ENCODE measurements at regions not wholly inside any gene's neighbourhood (a gene's known extent, or its start where the extent isn't known, plus 50 kb on each side); places are given as distances from the start of the nearest gene placed in this dataset.

- H4K20me1 ChIP-seq (ENCODE audit: insufficient read depth), result no peaks in the 10 kb centered on the region
- H3F3A ChIP-seq (ENCODE audit: insufficient read depth, low read length, poor library complexity, severe bottlenecking), result no peaks in the 10 kb centered on the region
- no peak overlapping the region for H3K27ac ChIP-seq (ENCODE audit: low read length)
- no peaks in the 10 kb centered on the region for H3K27me3 ChIP-seq (ENCODE audit: insufficient read depth, low read depth, low read length)
- TF ChIP-seq EP300 (conservative IDR thresholded peaks at IDR 0.05; ENCODE audit: poor library complexity, severe bottlenecking) (no peak), RAD21 (conservative IDR thresholded peaks at IDR 0.05) (no peak)
- H3K4me2 ChIP-seq (ENCODE audit: low read length), result no peak overlapping the region
- H3K79me2 ChIP-seq (replicated peaks; ENCODE audit: insufficient read depth, low read length), result no peaks in the 10 kb centered on the region
- H3K4me3 ChIP-seq (ENCODE audit: low read length), result no peak overlapping the region
- no peaks in the 10 kb centered on the region for H3K36me3 ChIP-seq (ENCODE audit: insufficient read depth, low read length)
- H2AFZ ChIP-seq (ENCODE audit: low read depth, low read length), result no peak overlapping the region
- no peaks in the 10 kb centered on the region for H3K9me2 ChIP-seq (ENCODE audit: insufficient read depth, low read length)
- H3K9me3 ChIP-seq (ENCODE audit: low read length), result no peaks in the 10 kb centered on the region
- no peak overlapping the region for H3K9ac ChIP-seq (ENCODE audit: low read length)
These were observed 463.5 kb downstream of the QKI start for GRCh38 chr6:163877877-163878639.

- Histone ChIP-seq H2AFZ (ENCODE audit: low read depth, low read length) (no peak overlapping the region), H3K9me2 (ENCODE audit: insufficient read depth, low read length) (no peaks in the 10 kb centered on the region), H3K27me3 (ENCODE audit: insufficient read depth, low read depth, low read length) (no peaks in the 10 kb centered on the region), H3K9me3 (ENCODE audit: low read length) (no peaks in the 10 kb centered on the region), H3K79me2 (replicated peaks; ENCODE audit: insufficient read depth, low read length) (no peaks in the 10 kb centered on the region), H3K27ac (ENCODE audit: low read length) (no peak overlapping the region), H3K4me2 (ENCODE audit: low read length) (no peak overlapping the region), H3K36me3 (ENCODE audit: insufficient read depth, low read length) (no peaks in the 10 kb centered on the region), H4K20me1 (ENCODE audit: insufficient read depth) (no peaks in the 10 kb centered on the region), H3F3A (ENCODE audit: insufficient read depth, low read length, poor library complexity, severe bottlenecking) (no peaks in the 10 kb centered on the region), H3K9ac (ENCODE audit: low read length) (no peak overlapping the region), H3K4me3 (ENCODE audit: low read length) (no peak overlapping the region)
- TF ChIP-seq POLR2AphosphoS5 (IDR thresholded peaks at IDR 0.05), result no peak
- no peak for TF ChIP-seq TAF1 (IDR thresholded peaks at IDR 0.05; ENCODE audit: low read depth)
- TF ChIP-seq EZH2 (IDR thresholded peaks at IDR 0.05; ENCODE audit: borderline replicate concordance, insufficient read depth, low read length, poor library complexity, severe bottlenecking), result no peak
- TF ChIP-seq REST (IDR thresholded peaks at IDR 0.05; ENCODE audit: borderline replicate concordance), result no peak
- TF ChIP-seq RAD21 (conservative IDR thresholded peaks at IDR 0.05), result no peak
- TF ChIP-seq SMC3 (conservative IDR thresholded peaks at IDR 0.05; ENCODE audit: poor library complexity), result no peak
- no peak for TF ChIP-seq CTCF (IDR thresholded peaks at IDR 0.05; ENCODE audit: poor library complexity, severe bottlenecking)
These were observed 461.9 kb downstream of the QKI start for GRCh38 chr6:163876391-163876790.

- Histone ChIP-seq H3K27me3 (ENCODE audit: insufficient read depth, low read depth, low read length) (no peaks in the 10 kb centered on the region), H3K27ac (ENCODE audit: low read length) (no peak overlapping the region), H3K4me2 (ENCODE audit: low read length) (no peak overlapping the region), H3K79me2 (replicated peaks; ENCODE audit: insufficient read depth, low read length) (no peaks in the 10 kb centered on the region), H3K9me3 (ENCODE audit: low read length) (no peaks in the 10 kb centered on the region), H3K4me3 (ENCODE audit: low read length) (no peak overlapping the region), H4K20me1 (ENCODE audit: insufficient read depth) (no peaks in the 10 kb centered on the region), H3K36me3 (ENCODE audit: insufficient read depth, low read length) (no peaks in the 10 kb centered on the region), H2AFZ (ENCODE audit: low read depth, low read length) (no peak overlapping the region), H3K9ac (ENCODE audit: low read length) (no peak overlapping the region), H3F3A (ENCODE audit: insufficient read depth, low read length, poor library complexity, severe bottlenecking) (no peaks in the 10 kb centered on the region), H3K9me2 (ENCODE audit: insufficient read depth, low read length) (no peaks in the 10 kb centered on the region)
- TF ChIP-seq CTCF (IDR thresholded peaks at IDR 0.05; ENCODE audit: poor library complexity, severe bottlenecking) (no peak), POLR2AphosphoS5 (IDR thresholded peaks at IDR 0.05) (no peak), MXI1 (conservative IDR thresholded peaks at IDR 0.05; ENCODE audit: poor library complexity, severe bottlenecking) (no peak), TAF1 (IDR thresholded peaks at IDR 0.05; ENCODE audit: low read depth) (no peak), EP300 (conservative IDR thresholded peaks at IDR 0.05; ENCODE audit: poor library complexity, severe bottlenecking) (no peak), SMC3 (conservative IDR thresholded peaks at IDR 0.05; ENCODE audit: poor library complexity) (no peak), RAD21 (conservative IDR thresholded peaks at IDR 0.05) (no peak), REST (IDR thresholded peaks at IDR 0.05; ENCODE audit: borderline replicate concordance) (no peak), EZH2 (IDR thresholded peaks at IDR 0.05; ENCODE audit: borderline replicate concordance, insufficient read depth, low read length, poor library complexity, severe bottlenecking) (no peak)
These were observed 460.3 kb downstream of the QKI start for GRCh38 chr6:163874784-163875183.

Data from neural cell (in vitro differentiated cells).